HG02852 (cell line): ENCODE measurements at regions not wholly inside any gene's neighbourhood (a gene's known extent, or its start where the extent isn't known, plus 50 kb on each side); places are given as distances from the start of the nearest gene placed in this dataset.

Source experiments
- ATAC-seq: cut with Tn5 transposase; IDR thresholded peaks from one replicate; pipeline ENCODE4 v1.9.1; 2021; ENCODE audit warnings: mild to moderate bottlenecking, moderate library complexity; ENCODE audit not compliant: unreplicated experiment

GRCh38 chr13:80040196-80040980 lies 300.5 kb downstream of the SPRY2 start:
- no peak for ATAC-seq

- peak; percentile 63 for ATAC-seq
These were observed 301.9 kb downstream of the SPRY2 start for GRCh38 chr13:80039000-80039399.

DNA sequence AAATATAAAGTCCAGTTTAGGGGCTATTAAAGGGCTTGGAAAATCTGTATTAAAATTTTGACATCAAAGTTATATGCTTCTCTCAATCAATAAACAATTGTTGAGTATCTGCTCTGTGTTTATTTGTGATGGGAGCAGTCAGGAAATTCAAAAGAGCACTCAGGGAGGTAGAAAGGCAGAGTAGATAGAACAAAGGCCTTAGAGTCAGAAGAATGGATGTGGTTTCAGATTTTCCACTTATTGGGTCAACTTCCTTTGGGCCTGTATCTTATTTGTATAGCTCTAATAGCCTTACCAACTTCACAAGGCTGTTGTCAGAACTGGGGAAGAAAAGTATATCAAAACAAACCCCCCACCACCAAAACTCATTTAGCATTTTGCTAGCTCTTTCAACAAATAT lies 302.6 kb downstream of the SPRY2 start:
- ATAC-seq = no peak

- peak; percentile 78 for ATAC-seq
These were observed 303.4 kb downstream of the SPRY2 start for GRCh38 chr13:80037505-80037888.

DNA sequence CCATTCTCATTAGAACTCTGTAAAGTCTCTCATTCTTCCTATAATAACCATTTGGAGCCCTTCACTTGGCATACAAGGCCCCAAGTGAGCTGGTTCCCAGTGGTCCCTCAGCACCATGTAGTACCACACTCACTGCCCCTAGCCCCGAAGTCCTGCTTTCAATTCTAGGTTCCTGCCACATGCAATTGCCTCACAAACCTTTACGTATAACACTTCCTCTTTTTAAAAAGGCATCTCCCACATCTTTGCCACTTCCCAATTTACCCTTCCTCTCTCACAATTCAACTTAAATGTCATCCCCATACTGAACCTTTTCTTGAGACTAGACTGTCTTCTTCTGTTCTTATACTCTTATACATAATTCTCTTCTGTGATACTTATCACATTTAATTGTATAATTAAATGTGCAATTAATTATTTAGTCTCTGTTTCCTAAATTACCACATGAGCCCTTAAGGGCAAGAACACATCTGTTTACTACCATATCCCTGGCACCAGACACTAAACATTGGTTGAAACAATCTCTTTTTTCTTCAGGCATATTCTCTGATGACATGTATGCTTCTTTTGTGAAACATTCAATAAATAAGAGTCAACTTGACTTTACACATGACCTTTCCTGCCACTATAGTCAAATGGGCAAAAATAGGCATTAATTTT lies 304.0 kb downstream of the SPRY2 start:
- ATAC-seq = peak; percentile 50

- ATAC-seq = no peak
These were observed 305.8 kb downstream of the SPRY2 start for GRCh38 chr13:80035096-80035495.

- no peak for ATAC-seq
These were observed 307.0 kb downstream of the SPRY2 start for GRCh38 chr13:80033951-80034350.

DNA sequence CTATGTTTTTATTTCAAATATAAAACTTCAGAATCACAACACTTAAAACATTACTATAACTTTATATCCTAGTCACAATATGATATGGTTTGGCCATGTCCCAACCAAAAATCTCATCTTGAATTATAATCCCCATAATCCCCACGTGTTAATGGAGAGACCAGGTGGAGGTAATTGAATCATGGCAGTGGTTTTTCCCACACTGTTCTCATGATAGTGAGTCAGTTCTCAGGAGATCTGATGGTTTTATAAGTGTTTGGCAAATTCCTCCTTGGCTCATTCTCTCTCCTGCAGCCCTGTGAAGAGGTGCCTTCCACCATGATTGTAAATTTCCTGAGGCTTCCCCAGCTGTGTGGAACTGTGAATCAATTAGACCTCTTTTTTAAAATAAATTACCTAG lies 307.6 kb downstream of the SPRY2 start:
- no peak for ATAC-seq

GRCh38 chr13:80030491-80030890 lies 310.4 kb downstream of the SPRY2 start:
- no peak for ATAC-seq

DNA sequence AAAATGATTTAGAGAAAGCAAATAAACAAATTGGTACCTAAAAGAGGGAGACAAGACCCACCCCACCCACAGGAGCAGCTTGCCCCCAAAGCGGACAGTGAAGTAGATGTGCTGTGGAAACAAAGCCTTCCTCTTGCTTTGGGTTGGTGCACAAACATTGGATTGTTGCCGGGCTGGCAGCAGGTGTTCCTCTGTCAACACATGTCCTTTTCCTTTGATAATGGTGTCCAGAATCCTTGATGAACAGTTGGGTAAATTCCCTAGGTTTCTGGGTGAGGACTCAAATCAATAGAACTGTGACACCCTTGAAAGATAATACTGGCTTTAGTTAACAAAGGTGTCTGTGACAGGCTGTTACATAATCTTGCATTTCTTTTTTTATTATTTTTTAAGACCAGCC lies 311.8 kb downstream of the SPRY2 start:
- ATAC-seq = no peak

- ATAC-seq = no peak
These were observed 318.8 kb downstream of the SPRY2 start for GRCh38 chr13:80022146-80022545.

- ATAC-seq = no peak
These were observed 328.7 kb downstream of the SPRY2 start for GRCh38 chr13:80012251-80012650.

DNA sequence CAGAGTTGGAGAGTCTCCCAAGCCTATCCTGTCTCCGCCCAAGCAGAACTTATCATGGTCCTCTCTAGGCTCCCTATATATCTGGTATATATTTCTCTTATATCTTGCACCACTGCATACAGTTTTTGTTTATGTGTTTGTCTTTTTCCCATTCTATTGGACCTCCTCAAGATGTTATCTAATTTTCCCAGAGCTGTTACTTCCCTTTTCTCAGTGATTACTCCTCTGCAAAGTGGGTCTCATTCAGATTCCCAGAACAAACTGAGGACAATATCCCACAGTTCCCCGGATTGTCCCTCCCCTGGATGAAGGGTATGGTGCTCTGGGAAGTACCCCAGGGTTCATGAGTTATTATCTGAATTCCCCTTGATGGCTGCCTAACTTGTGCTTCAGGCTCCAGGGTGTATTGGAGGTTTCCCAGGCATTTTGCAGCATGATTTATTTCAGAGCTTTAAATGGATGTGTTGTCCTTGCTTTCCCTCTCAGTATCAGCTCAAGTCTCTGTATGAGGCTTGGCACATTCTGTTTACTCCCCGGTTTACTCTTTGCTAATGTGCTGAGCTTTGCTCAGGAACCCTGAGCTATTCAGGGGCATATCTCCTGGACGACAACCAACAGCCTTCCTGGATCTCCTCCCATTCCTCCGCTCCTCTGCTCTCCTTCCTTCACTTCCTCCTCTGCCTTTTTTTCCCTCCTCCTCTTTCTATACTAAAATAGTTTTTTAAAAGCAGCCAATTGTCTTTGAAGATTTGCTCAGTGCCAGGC lies 329.3 kb downstream of the SPRY2 start:
- ATAC-seq = no peak

DNA sequence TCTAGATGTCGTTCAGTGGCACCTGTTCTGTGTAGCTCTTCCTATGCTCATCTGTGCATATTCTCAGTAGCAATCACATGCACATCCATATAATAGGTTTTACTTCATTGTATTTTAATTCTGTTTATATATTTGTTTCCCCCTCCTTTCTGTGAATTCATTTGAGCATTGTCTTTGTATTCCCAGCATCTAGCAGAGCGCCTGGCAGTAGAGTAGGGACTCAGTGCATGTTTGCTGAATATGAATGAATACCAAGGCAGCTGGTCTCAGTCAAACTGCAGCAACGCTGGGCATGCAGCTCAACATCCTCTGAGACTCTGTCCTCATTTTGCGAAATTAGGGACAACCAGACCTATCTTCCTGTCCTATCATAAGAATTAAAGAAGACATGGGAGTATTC lies 330.1 kb downstream of the SPRY2 start:
- no peak for ATAC-seq

DNA sequence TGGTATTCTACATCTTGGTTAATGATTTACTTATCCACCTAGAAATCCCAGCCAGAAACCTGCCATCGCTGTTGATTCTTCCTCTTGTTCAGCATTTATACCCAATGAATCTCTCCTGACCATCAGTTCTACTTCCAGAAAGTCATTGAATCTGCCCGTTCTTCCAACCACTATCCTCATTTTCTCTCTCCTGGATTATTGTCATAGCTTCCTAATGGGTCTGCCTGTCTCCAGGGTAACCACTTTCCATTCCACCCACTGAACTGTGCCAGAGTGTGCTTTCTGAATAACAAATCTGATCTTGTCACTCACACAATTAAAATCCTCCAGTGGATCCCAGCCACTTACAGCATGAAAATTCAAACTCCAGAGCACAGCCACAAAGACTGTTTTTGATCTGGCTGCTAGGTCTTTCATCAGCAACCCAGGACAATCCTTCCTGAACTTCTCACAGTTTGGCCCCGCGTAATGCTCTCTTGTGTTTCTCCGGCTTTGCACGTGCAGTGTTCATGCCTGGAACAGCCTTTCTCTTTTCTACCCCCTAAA lies 330.6 kb downstream of the SPRY2 start:
- ATAC-seq = no peak

GRCh38 chr13:80009760-80010159 lies 331.2 kb downstream of the SPRY2 start:
- ATAC-seq = no peak

DNA sequence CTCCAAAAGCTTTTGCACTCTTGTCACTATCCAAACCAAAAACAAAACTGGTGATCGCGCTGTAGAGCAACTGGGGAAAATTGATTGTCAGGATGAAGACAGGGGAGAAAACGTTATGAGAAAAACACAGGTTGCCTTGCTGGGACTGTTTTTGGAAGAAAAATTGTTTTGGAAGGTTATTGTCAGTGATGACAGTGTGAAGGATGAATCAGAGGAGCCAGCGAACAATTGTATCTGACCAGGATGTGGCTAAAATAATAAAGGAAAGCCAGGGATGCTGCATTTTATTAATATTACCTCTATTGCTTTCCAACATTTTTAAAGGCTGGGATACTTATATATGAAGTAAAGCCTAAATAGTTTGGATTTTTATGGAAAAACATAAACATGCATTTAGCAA lies 334.0 kb downstream of the SPRY2 start:
- no peak for ATAC-seq

- ATAC-seq = no peak
These were observed 339.4 kb downstream of the SPRY2 start for GRCh38 chr13:80001510-80001842.

GRCh38 chr13:80000684-80001509 lies 340.0 kb downstream of the SPRY2 start:
- ATAC-seq = no peak

GRCh38 chr13:79999601-80000000 lies 341.3 kb downstream of the SPRY2 start:
- ATAC-seq = no peak

GRCh38 chr13:79998381-79998880 lies 342.5 kb downstream of the SPRY2 start:
- ATAC-seq = no peak
